Smooth muscle cell (in vitro differentiated cells): ENCODE measurements at regions not wholly inside any gene's neighbourhood (a gene's known extent, or its start where the extent isn't known, plus 50 kb on each side); places are given as distances from the start of the nearest gene placed in this dataset.

Source experiments
- DNase-seq: peaks from one replicate; lab custom pipeline; 2025; ENCODE audit not compliant: unreplicated experiment; lab: John Stamatoyannopoulos, UW
- H2AFZ ChIP-seq: fragments of 200-600 bp; sonication (generic); 2 replicates; pipeline ENCODE4 v1.6.0; 2016; ENCODE audit warnings: antibody characterized with exemption, low read depth, mild to moderate bottlenecking
- H3F3A ChIP-seq: fragments of 200-600 bp; sonication (generic); 2 replicates; pipeline ENCODE4 v1.6.0; 2017; ENCODE audit warnings: antibody characterized with exemption, low read depth
- H3K27ac ChIP-seq: fragments of 200-600 bp; sonication (generic); 2 replicates; pipeline ENCODE4 v1.5.1; 2016; ENCODE audit warnings: low read depth, mild to moderate bottlenecking
- H3K27me3 ChIP-seq: fragments of 200-600 bp; sonication (generic); 2 replicates; pipeline ENCODE4 v1.6.1; 2016; ENCODE audit warnings: low read depth, mild to moderate bottlenecking
- H3K36me3 ChIP-seq: fragments of 200-600 bp; sonication (generic); 2 replicates; pipeline ENCODE4 v1.5.1; 2016; ENCODE audit warnings: low read depth
- H3K4me1 ChIP-seq: fragments of 200-600 bp; sonication (generic); 2 replicates; pipeline ENCODE4 v1.5.1; 2016; ENCODE audit warnings: low read depth
- H3K4me2 ChIP-seq: fragments of 200-600 bp; sonication (generic); 2 replicates; pipeline ENCODE4 v1.6.0; 2016; ENCODE audit warnings: mild to moderate bottlenecking
- H3K4me3 ChIP-seq: fragments of 200-600 bp; sonication (generic); 2 replicates; pipeline ENCODE4 v1.5.1; 2016; ENCODE audit warnings: mild to moderate bottlenecking
- H3K79me2 ChIP-seq: fragments of 200-600 bp; sonication (generic); 2 replicates; pipeline ENCODE4 v1.6.0; 2016; ENCODE audit warnings: low read depth, mild to moderate bottlenecking
- H3K9ac ChIP-seq: fragments of 200-600 bp; sonication (generic); 2 replicates; pipeline ENCODE4 v1.6.0; 2016; ENCODE audit warnings: low read depth
- H3K9me3 ChIP-seq: fragments of 200-600 bp; sonication (generic); replicated peaks from 2 replicates; pipeline ENCODE4 v1.5.1; 2016; ENCODE audit warnings: low read depth
- H4K20me1 ChIP-seq: fragments of 200-600 bp; sonication (generic); 2 replicates; pipeline ENCODE4 v1.6.0; 2016; ENCODE audit warnings: low read depth
- CTCF ChIP-seq: fragments of 200-600 bp; sonication (generic); IDR thresholded peaks from 2 replicates; pipeline ENCODE4 v1.5.1; 2017; ENCODE audit warnings: borderline replicate concordance, mild to moderate bottlenecking, antibody characterized with exemption; ENCODE audit not compliant: insufficient read depth, poor library complexity, severe bottlenecking
- WGBS: methylation state at CpG from one replicate; pipeline ENCODE4 v1.1.7; 2016; ENCODE audit warnings: low lambda C conversion rate; 5-methylcytosine and 5-hydroxymethylcytosine counted together

- DNase-seq, result no peak
- no peak overlapping the region for H3K4me3 ChIP-seq
- H4K20me1 ChIP-seq, result no peaks in the 10 kb centered on the region
- no peak overlapping the region for H3K4me2 ChIP-seq
- H3K9ac ChIP-seq, result no peak overlapping the region
- H3K27me3 ChIP-seq, result no peaks in the 10 kb centered on the region
- no peak overlapping the region for H3K27ac ChIP-seq
- H3F3A ChIP-seq, result no peaks in the 10 kb centered on the region
- no peaks in the 10 kb centered on the region for H3K79me2 ChIP-seq
- WGBS, result 30% methylated on average over 3 of the region's 3 CpGs
- H3K9me3 ChIP-seq, result no peaks in the 10 kb centered on the region
- TF ChIP-seq CTCF, result no peak
- no peaks in the 10 kb centered on the region for H3K4me1 ChIP-seq
- H2AFZ ChIP-seq, result no peak overlapping the region
- no peaks in the 10 kb centered on the region for H3K36me3 ChIP-seq
Measured at GRCh38 chr4:163063891-163064290, 102.8 kb downstream of the NAF1 start.

DNA sequence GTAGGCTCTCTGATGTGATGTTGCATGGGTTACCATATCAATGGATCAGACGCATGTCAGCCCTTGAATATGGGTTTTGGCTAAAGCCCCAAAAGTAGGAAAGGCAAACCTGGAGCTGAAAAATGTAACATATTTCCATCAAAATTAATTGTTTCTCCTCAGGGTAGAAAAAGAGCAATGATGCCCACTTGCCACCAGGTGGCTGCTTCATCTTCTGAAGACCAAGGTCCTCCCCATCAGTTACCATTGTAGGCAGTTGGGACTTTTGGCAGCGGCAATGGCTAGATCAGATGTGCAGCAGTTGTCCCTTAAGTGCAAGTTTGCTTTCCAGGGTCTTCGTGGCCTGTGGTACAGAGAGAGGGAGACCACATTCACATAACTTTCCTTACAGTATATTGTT lies 118.2 kb downstream of the NAF1 start:
- Histone ChIP-seq H3K9me3 (no peaks in the 10 kb centered on the region), H2AFZ (no peak overlapping the region), H3K4me3 (no peak overlapping the region), H3K4me1 (no peaks in the 10 kb centered on the region), H3K36me3 (no peaks in the 10 kb centered on the region), H3K27me3 (no peaks in the 10 kb centered on the region), H3K9ac (no peak overlapping the region), H3K79me2 (no peaks in the 10 kb centered on the region), H3F3A (no peaks in the 10 kb centered on the region), H4K20me1 (no peaks in the 10 kb centered on the region), H3K27ac (no peak overlapping the region), H3K4me2 (no peak overlapping the region)
- peak; percentile 53 for TF ChIP-seq CTCF
- 61% methylated on average over 3 of the region's 3 CpGs for WGBS
- DNase-seq, result no peak

DNA sequence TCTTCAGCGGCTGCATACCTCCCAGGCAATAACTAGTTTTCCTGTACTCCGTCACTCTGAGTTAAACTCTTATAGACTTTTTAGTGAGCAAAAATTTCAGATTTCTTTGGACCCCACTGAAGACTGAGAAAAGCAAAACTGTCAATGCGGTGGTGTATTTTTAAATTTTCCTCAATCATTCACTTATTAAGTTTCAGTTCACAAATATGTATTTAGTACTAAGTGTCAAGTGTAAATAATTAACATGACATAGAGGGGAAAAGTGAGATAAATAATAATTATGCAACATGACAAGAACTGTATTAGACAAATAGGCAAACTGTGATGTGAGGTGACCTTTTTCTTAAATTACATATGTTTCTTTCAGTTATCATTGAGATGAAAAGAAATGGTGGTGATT lies 124.4 kb downstream of the NAF1 start:
- H3K27me3 ChIP-seq, result no peaks in the 10 kb centered on the region
- WGBS, result 93% methylated on average over 3 of the region's 3 CpGs
- no peak for TF ChIP-seq CTCF
- no peaks in the 10 kb centered on the region for H3K9me3 ChIP-seq
- H3K9ac ChIP-seq, result no peak overlapping the region
- no peaks in the 10 kb centered on the region for H4K20me1 ChIP-seq
- H2AFZ ChIP-seq, result no peak overlapping the region
- H3K27ac ChIP-seq, result no peak overlapping the region
- no peaks in the 10 kb centered on the region for H3K4me1 ChIP-seq
- H3K4me2 ChIP-seq, result no peak overlapping the region
- H3F3A ChIP-seq, result no peaks in the 10 kb centered on the region
- no peaks in the 10 kb centered on the region for H3K79me2 ChIP-seq
- H3K36me3 ChIP-seq, result no peaks in the 10 kb centered on the region
- no peak for DNase-seq
- no peak overlapping the region for H3K4me3 ChIP-seq

- H3K4me2 ChIP-seq, result no peak overlapping the region
- no peak for DNase-seq
- H3K4me1 ChIP-seq, result no peaks in the 10 kb centered on the region
- H3K79me2 ChIP-seq, result no peaks in the 10 kb centered on the region
- H3K27ac ChIP-seq, result no peak overlapping the region
- no peaks in the 10 kb centered on the region for H4K20me1 ChIP-seq
- H3K9ac ChIP-seq, result no peak overlapping the region
- no peaks in the 10 kb centered on the region for H3F3A ChIP-seq
- H3K36me3 ChIP-seq, result no peaks in the 10 kb centered on the region
- no peak overlapping the region for H3K4me3 ChIP-seq
- TF ChIP-seq CTCF, result no peak
- H3K27me3 ChIP-seq, result no peaks in the 10 kb centered on the region
- no peak overlapping the region for H2AFZ ChIP-seq
- H3K9me3 ChIP-seq, result no peaks in the 10 kb centered on the region
- WGBS, result 97% methylated on average over 1 of the region's 1 CpG
Measured at GRCh38 chr4:163017135-163017534, 149.6 kb downstream of the NAF1 start.
